Amniotic epithelial cell (primary cell): ENCODE measurements at regions not wholly inside any gene's neighbourhood (a gene's known extent, or its start where the extent isn't known, plus 50 kb on each side); places are given as distances from the start of the nearest gene placed in this dataset.

ENCODE experiments used
- DNase-seq: peaks from one replicate; pipeline ENCODE4 v3.0.0-alpha.2; 2010; ENCODE audit warnings: low read depth

DNA sequence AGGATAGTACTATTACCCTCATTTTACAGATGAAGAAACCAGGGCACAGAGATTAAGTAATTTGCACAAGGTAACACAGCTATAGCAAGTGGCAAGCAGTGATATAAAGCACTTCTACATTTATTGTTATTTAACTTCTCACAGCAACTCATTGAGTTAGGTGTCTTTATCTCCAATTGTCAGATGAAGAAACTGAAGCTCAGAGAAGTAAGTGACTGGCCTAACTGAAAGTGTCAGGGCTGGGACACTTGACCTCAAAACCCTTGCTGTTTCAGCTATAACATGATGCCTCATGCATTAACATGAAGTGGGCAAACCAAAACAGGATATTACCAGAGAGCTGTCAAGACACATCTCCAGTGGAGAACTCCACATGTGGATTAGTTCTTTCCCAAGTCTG, 65.8 kb upstream of the LEKR1 start:
- DNase-seq = no peak

DNA sequence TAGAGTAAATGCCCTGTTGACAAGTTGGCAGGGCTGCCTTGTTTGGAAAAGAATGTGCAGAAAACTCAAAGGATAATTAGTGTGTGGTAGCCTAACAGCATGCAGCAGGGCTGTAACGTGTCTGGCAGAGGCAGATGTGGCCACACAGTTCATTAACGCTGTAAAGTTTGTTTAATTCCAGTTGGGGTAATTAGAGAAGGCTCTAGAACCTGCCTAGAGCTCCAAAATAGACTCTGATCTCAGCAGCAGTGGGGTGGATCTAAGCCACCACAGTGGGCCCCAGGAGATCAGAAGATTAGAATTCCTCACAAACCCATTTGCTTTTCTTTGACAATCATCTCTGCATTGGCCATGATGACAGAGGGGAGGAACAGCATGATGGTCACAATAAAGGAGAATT, 65.1 kb upstream of the LEKR1 start:
- DNase-seq = no peak

DNA sequence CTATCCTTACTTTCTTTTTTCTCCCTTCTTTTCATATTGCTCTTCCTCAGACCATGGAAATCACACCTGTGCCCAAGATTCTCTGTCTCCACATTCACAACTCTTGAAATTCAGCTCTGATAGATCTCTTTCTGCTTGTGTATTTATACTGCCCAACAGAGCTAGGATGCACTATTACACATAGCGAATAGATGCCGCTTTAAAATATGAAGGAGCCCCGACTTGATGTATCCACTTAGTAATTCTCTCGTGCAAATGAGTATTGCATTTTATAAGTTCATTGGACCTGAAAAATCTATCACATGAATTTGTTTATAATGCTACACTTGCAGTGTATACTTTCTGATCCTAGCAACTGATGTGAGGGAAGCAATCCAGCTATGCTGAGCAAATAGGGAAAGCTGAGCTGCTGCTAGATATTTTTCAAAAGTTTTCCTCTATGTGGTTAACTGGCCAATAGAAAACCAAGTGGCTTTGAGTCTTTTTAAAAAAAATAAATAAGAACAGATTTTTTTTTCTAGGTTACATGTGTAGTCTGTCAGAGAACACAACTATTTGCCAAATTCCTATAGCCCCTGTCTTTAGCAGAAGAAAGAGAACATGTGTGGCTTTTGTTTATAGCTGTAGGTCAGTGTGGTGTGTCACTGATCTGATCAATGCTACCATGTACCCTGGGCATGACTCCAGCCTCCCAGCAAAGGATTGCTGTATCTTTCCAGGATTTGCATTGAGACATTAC, 64.3 kb upstream of the LEKR1 start:
- DNase-seq = no peak

- DNase-seq = peak; percentile 59
Measured at GRCh38 chr3:156762631-156763185, 63.4 kb upstream of the LEKR1 start.

- no peak for DNase-seq
Measured at GRCh38 chr3:156763386-156763785, 62.8 kb upstream of the LEKR1 start.

DNA sequence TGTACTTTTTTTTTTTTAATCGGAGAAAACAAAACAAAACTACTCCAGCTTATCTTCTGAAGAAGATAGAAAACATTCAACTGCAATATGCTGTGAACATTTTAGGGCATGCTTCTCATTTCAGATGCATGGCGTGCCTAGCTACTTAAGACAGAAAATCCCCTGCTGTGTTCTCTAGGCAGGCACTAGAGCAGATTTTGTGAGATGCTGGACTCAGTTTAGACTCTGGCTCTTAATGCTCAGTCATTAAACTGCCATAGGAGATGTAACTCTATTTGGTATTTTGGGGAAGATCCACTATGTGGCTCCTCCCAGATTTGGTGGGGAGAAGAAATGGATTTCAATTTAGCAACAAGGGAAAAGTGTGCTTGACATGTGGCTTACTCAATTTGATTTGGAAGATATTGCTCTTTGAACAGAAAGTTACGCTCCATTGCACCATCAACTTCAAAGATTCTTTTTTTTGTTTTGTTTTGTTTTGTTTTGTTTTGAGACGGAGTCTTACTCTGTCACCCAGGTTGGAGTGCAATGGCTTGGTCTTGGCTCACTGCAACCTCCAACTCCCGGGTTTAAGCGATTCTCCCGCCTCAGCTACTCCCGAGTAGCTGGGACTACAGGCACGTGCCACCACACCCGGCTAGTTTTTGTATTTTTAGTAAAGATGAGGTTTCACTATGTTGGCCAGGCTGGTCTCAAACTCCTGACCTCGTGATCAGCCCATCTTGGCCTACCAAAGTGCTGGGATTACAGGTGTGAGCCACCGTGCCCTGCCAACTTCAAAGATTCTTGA, 62.0 kb upstream of the LEKR1 start:
- no peak for DNase-seq

DNA sequence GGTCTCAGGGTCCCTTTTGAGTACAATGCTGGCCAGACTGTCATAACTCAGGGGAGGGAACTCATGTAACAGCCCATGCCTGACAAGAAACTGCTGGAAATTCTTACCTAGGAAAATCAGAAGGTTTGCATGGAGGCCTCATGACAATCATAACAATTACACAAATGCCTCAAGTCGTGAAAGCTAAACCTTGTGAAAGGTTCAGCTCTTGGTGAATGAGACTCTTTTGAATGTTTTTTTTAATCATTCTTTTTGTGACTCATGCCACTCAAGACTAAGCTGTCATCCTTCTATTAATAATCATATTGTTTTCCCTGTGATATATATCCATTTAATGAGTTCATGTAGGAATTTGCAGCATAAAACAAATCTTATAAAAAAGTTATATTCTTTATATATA, 61.4 kb upstream of the LEKR1 start:
- DNase-seq = no peak

DNA sequence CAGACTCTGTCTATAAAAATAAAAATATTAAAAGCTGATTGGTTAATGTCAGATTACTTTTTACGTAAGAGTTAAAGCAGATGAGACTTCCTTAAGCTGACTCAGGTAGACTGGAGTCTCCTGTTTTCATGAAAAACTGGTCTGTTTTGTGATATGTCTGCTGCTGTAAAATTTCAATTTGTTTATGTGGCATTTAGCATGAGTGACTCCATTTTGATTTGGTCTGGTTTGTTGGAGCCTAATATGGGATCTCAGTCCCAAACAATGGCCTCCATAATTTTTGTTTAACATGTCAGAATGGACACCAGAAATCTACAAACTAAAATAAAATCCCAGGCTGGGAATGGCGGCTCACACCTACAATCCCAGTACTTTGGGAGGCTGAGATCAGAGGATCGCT, 57.8 kb upstream of the LEKR1 start:
- no peak for DNase-seq

DNA sequence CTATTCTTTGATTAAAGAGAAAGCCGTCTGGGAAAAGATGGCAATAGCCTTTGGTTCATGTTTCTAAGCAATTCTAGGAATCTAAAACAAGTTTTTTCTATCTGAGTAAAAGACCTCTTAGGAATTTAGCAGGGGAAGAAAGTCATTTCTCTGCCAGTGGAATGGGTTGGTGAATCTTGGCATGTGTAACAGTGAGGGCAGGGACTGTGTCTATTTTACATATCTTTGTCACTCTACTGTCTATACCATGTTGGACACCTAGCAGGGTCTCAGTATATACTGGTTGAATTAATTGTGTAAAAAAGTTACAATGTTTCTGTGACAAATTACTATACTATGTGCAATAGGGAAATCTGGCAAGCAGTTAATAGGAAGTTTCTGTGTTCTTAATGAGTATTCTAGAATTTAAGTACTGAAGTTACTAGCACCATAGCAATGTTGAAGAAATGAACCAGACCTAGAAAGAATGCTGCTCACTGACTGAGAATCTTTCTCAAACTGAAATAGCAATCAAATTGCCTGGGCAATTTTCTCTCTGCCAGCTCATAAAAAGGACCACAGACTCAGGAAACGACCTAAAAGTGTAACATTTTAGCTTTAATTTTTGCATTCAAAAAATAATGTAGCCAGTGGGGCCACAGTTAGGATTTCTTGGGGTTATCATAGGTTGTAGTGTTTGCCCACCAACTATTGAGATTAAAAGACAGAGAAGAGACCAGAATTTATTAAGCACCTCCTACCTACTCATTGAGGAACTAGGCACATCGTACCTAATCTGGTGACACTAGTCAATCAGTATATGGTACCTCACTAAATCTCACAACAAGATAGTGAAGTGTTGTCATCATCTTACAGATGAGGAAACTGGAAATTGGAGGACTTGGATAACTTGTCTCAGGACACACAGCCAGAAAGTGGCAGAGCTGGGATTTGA, 56.2 kb upstream of the LEKR1 start:
- no peak for DNase-seq

DNA sequence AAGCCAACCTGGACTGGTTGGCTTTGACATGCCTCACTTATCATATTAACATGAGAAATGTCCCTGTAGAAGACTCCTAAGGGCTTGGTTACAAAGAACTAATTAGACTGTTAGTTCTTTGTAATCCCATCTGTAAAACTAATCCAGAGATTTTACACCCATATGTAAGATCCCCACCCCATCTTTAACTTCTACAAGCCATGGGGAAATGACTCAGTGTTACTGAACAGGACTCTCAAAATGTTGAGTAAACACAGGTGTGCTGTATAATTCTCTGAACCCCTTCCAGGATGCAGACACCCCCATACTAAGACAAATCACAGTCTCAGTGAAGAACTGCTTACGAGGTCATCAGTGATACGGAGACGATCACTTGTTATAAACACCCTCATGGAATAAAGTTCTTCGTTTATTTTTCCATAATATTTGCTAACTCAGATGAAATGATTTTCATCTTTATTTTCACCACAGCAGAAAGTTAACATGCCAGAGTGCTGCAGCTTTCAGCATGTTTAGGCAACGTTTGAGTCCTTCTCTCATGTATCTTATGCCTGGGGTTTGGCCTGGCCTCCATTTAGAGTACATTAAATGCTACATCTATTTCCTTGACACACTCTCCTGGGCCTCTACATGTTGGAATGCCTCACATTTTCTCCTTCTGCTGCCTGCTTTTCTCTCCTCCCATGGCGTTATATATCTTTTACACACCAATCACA, 55.3 kb upstream of the LEKR1 start:
- DNase-seq = no peak

- DNase-seq = peak; percentile 12
Measured at GRCh38 chr3:156772588-156773206, 53.5 kb upstream of the LEKR1 start.

GRCh38 chr3:156776031-156776430, 50.1 kb upstream of the LEKR1 start:
- DNase-seq = no peak
